ENCODE measurements at regions not wholly inside any gene's neighbourhood (a gene's known extent, or its start where the extent isn't known, plus 50 kb on each side); places are given as distances from the start of the nearest gene placed in this dataset.

- no peak overlapping the region for H3K4me3 ChIP-seq (replicated peaks in 1 of 2; ENCODE audit: low read depth in 2 of 2, low read length in 2 of 2)
- TF ChIP-seq, protein P1, sequence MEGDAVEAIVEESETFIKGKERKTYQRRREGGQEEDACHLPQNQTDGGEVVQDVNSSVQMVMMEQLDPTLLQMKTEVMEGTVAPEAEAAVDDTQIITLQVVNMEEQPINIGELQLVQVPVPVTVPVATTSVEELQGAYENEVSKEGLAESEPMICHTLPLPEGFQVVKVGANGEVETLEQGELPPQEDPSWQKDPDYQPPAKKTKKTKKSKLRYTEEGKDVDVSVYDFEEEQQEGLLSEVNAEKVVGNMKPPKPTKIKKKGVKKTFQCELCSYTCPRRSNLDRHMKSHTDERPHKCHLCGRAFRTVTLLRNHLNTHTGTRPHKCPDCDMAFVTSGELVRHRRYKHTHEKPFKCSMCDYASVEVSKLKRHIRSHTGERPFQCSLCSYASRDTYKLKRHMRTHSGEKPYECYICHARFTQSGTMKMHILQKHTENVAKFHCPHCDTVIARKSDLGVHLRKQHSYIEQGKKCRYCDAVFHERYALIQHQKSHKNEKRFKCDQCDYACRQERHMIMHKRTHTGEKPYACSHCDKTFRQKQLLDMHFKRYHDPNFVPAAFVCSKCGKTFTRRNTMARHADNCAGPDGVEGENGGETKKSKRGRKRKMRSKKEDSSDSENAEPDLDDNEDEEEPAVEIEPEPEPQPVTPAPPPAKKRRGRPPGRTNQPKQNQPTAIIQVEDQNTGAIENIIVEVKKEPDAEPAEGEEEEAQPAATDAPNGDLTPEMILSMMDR (IDR thresholded peaks at IDR 0.05; ENCODE audit: low read depth, low read length): no peak
- DNase-seq (ENCODE audit: low read depth in 2 of 2): no peak
Observed at GRCh38 chr6:134680433-134680832, 269.5 kb downstream of the ALDH8A1 start.

- no peak overlapping the region for H3K4me3 ChIP-seq (replicated peaks in 1 of 2; ENCODE audit: low read depth in 2 of 2, low read length in 2 of 2)
- TF ChIP-seq, protein P1 (IDR thresholded peaks at IDR 0.05; ENCODE audit: low read depth, low read length): no peak
- peak in 1 of 2 donors; percentile 24 for DNase-seq (ENCODE audit: low read depth in 2 of 2)
Observed at GRCh38 chr6:134680021-134680420, 269.9 kb downstream of the ALDH8A1 start.

GRCh38 chr6:134678436-134678889, 271.4 kb downstream of the ALDH8A1 start:
- TF ChIP-seq, protein P1 (IDR thresholded peaks at IDR 0.05; ENCODE audit: low read depth, low read length): no peak
- DNase-seq (ENCODE audit: low read depth in 2 of 2): peak; percentile 79 to 95

GRCh38 chr6:134676307-134677281, 273.3 kb downstream of the ALDH8A1 start:
- TF ChIP-seq, protein P1 (IDR thresholded peaks at IDR 0.05; ENCODE audit: low read depth, low read length): peak; percentile 14
- H3K4me3 ChIP-seq (replicated peaks in 1 of 2; ENCODE audit: low read depth in 2 of 2, low read length in 2 of 2): no peak overlapping the region
- peak; percentile 57 to 65 for DNase-seq (ENCODE audit: low read depth in 2 of 2)

More at GRCh38 chr6:134678436-134678889, 271.4 kb downstream of the ALDH8A1 start:
- no peak overlapping the region for H3K4me3 ChIP-seq (replicated peaks in 1 of 2; ENCODE audit: low read depth in 2 of 2, low read length in 2 of 2)

DNA sequence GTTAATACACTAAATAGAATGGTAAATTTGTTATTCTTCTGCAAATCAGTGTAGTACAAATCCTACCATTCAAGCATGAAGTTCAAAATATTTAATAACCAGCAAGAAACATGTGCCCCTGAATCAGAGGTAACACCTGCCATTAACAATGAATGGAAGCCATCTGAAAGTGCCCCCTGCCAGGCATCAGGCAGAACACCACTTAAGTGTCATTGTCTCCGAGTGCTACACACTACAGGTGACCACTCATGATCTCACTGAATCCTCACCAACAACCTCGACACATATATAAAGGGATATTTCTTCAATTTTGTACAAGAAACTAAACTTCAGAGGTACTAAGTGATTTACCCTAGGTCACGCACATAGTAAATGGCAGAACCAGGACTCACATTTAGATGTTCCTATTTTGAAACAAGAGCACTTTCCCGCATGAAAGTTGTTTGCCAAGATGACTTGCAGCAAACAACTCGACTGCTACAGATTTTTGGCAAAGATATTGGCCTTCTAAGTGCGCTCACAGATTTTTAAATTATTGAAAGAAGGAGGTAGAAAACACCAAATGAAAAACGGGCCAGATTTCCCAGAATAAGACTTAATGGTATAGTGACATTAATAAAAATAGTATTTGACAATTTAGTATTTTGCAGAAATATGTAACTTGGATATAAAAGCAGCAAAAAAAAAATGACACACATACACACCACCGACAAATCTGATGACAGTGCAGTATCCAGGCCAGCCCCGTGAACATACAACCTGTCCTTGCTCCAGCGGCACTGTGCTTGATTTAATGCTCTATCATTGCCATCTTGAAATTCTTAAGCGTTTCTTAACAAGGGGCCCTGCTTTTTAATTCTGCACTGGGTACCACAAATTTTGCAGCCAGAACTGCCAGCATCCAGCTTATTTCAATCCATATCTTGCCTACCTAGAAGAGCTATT, 274.5 kb downstream of the ALDH8A1 start:
- no peak overlapping the region for H3K4me3 ChIP-seq (replicated peaks in 1 of 2; ENCODE audit: low read depth in 2 of 2, low read length in 2 of 2)
- TF ChIP-seq, protein P1 (IDR thresholded peaks at IDR 0.05; ENCODE audit: low read depth, low read length): no peak
- no peak for DNase-seq (ENCODE audit: low read depth in 2 of 2)

DNA sequence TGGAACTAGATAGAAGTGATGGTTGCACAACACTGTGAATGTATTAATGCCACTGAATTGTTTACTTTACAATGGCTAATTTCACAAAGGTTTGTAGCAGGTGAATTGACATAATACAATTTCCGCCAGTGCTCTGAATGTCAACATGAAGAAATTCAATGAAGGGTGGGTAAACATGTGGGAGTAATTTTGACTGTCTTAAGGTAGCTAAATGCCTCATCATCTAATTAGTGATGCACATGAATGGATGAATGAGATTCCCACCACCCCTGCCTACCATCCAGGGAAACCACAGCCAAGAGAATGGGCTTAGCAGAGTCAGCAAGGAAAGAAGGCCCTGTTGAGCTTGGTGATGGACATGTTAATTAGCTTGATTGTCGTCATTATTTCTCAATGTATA, 275.3 kb downstream of the ALDH8A1 start:
- no peak for DNase-seq (ENCODE audit: low read depth in 2 of 2)
- TF ChIP-seq, protein P1 (IDR thresholded peaks at IDR 0.05; ENCODE audit: low read depth, low read length): no peak
- H3K4me3 ChIP-seq (replicated peaks in 1 of 2; ENCODE audit: low read depth in 2 of 2, low read length in 2 of 2): no peak overlapping the region

All from cardiac fibroblast (primary cell).